HG02981 (cell line): ENCODE measurements at regions not wholly inside any gene's neighbourhood (a gene's known extent, or its start where the extent isn't known, plus 50 kb on each side); places are given as distances from the start of the nearest gene placed in this dataset.
"Not testable (repeated sequence)": the region's sequence is repeated elsewhere in the genome, so short reads cannot be mapped to it uniquely, and the experiment has no call there.

Experiments
- ATAC-seq: cut with Tn5 transposase; IDR thresholded peaks from one replicate; pipeline ENCODE4 v1.9.1; 2021; ENCODE audit warnings: mild to moderate bottlenecking, moderate library complexity; ENCODE audit not compliant: unreplicated experiment

DNA sequence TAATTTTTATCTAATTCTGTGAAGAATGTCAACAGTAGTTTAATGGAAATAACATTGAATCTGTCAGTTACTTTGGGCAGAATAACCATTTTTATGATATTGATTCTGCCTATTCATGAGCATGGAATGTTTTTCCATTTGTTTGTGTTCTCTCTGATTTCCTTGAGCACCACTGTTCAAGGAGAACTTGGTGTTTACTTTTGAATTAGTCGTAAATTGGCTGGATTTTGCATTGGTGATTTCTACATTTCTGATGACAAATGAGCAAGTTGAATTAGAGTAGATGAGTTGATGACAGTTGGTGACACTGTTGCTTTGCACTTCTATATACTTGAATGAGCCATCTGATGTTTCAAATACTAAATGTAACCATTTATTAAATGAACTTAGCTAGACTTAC, 1007.3 kb upstream of the ADAMTS5 start:
- not testable (repeated sequence) for ATAC-seq

DNA sequence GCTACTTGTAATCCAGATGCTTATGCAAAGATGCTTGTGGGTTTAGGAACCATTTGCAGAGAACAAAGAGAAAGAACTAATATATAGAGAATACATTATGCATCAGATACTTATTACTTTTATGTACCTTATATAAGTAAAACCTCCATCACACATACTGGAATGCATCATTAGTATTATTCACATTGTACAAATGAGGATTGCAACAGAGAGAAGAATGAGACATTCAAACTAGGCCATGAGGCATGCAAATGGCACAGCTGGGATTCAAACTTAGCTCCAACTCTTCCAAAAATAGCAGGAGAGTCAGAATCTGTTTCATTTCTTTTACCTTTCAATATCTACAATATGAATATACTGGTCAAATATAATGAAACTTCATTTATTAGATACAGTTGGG, 1001.4 kb upstream of the ADAMTS5 start:
- not testable (repeated sequence) for ATAC-seq

DNA sequence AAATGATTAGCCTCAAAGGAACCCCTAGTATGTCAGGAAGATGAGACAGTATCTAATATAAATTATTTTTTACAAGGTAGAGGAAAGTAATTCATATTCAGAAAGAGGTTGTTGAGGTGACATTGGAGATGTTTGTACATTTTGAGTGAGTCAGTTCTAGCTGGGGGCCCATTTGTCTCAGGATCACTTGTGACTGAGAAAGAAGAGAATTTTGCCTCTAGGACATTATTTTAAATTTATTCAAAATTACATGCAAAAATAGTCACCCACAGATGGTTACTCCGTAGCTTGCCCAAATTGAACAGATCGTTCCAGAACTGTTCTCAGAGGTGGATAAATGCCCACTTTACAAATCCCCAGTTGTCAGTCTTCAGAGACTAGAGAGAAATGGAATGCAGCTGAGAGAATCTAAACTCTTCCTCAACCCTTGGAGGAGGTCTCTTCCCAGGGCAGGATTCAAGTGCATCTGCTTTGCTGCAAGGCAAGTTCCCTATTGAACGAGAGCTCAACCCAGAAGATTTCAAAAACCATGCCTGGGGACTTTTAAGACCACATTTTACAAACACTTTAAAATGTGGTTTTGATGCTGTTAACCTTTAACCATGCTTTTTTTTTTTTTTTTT, 987.8 kb upstream of the ADAMTS5 start:
- no peak for ATAC-seq

DNA sequence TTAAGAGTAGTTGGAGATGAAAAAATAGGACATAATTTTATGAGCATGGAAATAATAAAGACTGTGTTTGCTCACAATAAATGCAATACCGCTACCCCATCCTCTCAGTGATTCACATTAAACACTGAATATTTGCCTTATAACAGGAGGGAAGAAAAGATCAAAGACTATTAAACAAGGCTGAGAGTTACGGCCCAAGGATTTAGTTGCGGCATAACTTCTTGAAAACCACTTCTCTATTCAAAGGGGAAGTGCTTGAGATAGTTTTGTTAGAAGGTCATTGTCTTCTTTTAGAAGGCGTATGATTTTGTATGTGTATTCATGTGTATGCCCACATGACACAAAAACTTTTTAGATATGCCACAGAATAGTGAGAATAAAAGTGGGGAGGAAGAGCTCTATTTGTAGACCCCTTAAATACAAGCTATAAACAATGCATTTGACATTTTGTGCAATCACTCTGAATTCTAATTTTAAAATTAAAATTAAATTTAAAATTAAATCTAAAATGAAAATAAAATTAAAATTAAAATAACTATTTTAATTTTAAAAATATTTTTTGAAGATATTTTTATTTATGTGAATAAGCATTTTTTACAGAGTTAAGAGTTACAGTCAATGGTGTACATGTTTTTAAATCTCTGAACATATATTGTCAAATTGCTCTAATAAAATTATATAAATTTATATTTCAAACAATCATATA, 986.6 kb upstream of the ADAMTS5 start:
- ATAC-seq, result no peak

DNA sequence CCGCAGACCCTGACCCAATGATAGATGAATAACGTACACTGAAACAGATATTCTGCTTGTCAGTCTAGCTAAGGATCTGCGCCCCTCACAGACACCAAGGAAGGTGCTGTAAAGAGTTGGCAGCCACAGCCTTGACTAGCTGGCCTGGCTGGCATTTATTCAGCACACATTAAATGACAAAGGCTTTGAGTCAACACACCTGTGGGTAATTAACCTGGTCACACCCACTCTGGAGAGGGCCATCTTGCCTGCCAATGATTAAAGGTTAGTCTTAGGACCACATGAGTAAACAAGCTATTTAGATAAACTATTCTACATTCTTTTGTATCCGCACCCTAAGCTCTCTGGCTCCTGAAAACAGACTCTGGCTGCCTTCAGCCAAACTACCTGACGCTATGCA, 982.2 kb upstream of the ADAMTS5 start:
- ATAC-seq, result not testable (repeated sequence)

DNA sequence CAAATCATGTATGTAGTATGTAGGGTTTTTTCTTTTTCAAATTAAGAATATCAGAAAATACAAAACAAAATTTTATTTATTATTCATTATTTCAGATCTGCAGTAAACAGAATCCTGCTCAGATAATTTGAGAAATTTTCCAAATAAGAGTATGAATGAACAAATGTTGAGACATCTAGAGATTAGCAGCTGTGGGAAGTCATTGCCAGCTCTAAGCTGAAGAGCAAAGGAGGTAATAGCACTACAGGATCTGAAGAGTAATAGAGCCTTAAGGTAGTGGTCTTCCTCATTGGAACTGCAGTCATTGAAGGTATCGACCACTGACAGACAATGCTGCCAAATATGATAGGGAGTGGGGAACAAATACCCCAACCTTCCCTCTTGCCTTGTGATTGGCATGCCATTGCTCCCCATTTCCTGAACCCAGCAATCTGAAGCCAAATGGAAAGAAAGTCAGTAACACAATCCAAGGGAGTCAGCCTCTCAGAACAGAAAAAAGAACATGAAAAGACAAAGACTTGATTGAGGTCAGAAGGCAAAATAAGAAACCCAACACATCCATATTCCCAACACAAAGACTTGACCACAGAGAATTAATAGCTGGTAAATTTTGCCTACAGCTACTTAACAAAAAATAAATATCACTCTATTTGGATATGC, 963.4 kb upstream of the ADAMTS5 start:
- not testable (repeated sequence) for ATAC-seq

DNA sequence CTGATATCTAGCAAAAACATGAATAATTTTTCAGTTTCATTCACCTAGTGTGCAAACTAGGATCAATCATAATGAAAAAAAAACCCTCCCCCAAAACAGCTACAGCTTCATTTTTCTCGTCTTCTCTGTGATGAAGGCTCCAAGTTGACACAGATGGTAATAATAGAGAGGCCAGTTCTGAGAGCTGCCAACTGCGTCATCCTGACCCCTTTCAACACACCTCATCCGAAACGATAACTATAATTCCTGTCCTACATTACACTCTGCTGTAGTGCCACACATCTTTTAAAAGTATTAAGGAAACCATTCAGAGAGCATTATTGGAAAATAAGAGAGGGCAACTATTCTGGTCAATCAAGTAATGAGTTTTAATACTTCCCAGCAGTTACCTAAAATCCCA, 962.3 kb upstream of the ADAMTS5 start:
- ATAC-seq, result not testable (repeated sequence)

DNA sequence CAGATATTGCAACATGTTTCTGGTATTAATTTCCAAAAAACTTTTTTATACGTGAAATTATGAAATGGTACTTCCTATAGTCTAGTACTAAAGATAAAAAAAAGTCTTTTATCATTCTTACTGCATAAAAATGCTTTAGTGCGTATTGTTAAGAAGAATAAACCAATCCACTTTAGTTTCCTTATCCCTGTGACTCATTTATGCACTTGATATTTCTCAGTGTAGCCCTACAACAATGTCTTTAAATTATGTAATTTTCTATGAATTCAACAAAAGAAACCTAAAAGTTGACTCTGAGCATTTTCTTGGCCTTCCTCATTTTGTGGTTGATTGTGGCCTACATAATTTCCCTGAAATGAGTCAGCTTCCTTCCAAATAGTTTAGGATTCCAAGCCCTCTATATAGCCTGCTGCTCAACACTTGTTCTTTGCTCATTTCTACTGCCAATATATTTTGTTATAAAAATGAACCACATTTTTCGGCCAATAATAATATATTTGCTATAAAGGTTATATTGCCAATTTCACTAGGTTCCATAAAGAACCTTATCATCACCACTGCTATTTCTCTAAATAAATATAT, 961.7 kb upstream of the ADAMTS5 start:
- ATAC-seq, result not testable (repeated sequence)

DNA sequence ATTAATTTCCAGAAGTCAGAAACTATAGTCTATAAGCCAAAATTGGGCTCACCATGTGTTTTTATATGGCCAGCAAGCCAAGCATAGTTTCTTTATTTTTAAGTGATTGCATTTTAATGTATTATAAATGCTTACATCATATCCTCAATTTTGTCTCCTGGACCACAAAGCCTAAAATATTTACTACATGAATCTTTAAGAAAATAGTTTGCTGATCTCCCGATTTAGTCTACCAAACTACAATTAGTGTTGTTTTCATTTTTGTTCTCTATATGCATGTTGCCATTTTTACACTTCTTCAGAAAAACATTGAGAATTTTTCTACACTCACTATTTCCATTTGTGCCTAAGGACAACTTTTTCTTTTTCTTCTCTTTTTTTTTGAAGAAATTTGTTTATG, 954.5 kb upstream of the ADAMTS5 start:
- ATAC-seq, result not testable (repeated sequence)

DNA sequence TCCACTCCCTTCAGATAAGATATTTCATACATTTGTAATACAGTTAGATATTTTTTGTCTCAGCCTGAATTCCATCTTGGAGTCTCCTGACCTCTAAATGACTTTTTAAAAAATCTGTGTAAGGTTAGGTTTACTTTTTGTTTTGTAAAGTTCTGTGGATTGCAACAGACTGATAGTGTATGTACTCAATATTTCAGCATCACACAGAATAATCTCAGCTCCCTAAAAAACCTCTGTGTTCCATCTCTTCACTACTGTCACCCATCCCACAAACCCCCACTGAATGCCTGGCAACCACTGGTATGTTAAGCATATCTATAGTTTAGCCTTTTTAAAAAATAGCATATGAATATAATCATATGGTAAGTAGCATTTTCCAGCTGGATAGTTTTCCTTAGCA, 951.1 kb upstream of the ADAMTS5 start:
- ATAC-seq, result not testable (repeated sequence)

DNA sequence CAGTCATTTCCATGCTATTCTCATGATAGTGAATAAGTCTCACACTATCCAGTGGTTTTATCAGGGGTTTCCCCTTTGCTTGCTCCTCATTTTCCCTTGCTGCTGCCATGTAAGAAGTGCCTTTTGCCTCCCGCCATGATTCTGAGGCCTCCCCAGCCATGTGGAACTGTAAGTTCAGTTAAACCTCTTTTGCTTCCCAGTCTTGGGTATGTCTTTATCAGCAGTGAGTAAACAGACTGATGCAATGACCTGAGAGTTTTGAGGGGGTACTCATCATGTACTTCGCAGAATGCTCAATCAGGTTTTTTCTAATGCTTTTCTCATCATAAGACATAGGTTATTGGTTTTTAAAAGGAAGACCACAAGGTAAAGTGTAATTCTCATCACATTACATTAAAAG, 949.4 kb upstream of the ADAMTS5 start:
- ATAC-seq, result not testable (repeated sequence)

DNA sequence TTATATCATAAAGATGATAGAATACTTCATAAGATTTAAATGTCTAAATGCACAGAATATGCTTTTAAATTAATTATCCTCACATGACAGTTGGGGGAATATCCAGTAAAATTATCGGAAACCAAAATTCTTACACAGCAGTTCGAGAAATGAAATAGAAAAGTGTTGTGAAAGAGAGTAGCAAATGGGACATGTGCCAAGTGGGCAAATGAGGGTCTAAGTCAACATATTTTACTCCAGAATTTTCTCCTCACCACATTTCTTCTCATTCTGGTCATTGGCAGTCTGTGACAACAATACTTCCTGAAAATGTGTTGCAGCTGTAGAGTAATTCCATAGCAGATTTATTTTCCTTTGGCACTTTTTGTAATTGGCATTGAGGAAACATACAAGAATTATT, 945.2 kb upstream of the ADAMTS5 start:
- ATAC-seq, result not testable (repeated sequence)

DNA sequence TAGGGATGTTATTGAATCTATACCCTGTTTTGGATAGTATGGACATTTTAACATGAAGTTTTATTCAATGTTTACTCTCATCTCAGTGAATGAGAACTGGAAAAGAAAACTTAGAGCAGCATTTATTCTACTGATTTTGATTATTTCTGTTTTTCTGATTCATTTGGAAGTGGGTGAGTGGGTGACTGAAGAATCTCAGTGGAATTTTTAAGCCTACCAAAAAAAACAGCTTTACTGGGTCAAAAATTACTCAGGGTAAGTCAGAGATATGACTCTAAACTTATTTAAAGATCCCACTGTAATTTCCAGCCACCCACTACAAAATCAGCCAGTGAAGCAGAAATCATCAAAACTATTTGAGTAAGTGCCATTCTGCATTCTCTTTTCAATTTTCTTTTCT, 942.6 kb upstream of the ADAMTS5 start:
- ATAC-seq, result not testable (repeated sequence)

DNA sequence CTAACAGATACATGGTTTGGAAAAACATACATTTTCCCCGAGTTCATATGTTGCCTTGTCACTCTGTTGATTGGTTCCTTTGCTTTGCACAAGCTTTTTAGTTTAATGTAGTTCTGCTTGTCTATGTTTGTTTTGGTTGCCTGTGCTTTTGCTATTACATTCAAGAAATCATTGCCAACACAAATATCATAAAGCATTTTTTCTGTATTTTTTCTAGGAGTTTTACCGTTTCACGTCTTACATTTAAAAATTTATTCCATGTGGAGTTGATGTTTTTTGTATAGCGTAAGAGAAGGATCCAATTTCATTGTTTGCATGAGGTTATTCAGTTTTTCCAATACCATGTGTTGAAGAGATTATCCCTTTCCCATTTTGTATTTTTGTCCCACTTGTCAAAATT, 941.9 kb upstream of the ADAMTS5 start:
- not testable (repeated sequence) for ATAC-seq

DNA sequence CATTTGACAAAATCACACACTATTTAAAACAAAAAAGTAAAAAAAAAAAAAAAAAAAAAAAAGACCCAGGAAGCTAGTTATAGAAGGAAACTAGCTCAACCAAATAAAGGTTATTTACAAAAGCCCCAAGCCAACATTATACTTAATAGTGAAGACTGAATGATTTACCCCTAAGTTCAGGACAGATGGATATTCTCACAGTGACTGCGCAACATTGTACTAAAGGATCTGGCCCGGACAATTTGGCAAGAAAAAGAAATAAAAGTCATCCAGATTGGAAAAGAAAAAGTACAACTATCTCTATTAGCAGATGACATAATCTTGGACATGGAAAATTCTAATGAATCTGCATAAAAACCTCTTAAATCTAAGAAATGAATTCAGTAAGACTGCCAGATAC, 936.0 kb upstream of the ADAMTS5 start:
- ATAC-seq, result not testable (repeated sequence)

DNA sequence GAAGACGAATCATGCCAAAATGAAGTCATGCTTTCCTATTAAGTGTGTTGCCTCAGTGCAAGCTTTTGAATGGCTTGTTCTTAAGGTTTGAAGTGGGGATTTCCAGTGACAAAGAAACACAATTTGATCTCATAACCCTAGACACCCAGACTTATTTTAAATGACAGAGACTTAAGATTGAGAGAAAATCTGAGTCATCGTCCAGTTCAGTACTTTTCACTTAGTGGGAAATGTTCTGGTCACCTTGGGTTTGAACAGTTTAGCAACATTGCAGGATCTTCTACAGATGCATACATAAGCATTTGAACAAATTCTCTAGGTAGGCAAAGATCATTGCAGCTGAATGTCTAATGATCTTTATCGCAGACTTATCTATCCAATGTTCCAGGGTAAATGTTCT, 926.7 kb upstream of the ADAMTS5 start:
- ATAC-seq, result not testable (repeated sequence)

DNA sequence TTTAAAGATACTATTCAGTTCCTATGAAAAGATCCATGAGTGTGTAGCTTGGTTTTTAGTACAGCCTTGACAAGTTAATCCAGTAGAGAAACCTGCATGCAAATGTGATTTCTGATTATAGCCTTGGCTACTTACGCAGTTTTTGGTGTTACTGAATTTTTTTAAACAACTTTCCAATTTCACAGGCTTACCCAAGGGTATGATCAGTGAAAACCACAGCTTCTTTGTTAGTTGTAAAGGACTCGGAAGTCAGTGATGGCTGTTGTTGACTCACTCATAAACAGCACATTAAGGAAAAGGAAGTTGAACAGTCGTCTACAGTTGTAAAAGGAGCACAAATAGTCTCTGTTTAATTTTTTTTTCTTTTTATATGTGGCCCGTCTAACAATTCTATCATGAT, 924.6 kb upstream of the ADAMTS5 start:
- not testable (repeated sequence) for ATAC-seq

DNA sequence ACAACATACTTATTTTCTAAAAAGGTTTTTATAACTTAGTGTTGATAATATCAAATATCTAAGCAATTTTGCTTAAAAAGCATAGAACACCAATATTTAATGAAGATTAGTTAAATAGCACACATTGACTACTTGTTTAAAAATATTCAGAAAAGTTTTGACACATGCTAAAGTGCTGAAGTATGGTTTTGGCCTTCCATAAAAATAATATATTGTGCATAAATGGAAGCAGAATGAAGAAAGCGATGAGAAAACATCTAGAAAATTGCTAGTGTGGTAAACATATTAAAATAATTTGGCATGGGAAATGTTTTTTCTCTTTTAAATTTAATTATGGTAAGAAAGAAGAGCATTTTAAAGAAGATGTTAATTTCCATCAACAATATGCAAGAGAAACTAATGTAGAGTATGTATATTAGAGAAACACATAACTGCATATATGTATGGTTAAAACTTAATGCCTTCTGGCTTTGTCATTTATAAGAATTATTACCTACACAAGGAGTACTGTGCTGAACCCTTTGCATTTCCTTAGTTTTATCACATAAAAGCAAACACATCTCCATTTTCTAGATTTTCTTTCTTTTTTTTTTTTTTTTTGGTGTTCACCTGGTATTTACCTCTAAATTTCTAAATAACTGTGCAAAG, 921.0 kb upstream of the ADAMTS5 start:
- not testable (repeated sequence) for ATAC-seq

DNA sequence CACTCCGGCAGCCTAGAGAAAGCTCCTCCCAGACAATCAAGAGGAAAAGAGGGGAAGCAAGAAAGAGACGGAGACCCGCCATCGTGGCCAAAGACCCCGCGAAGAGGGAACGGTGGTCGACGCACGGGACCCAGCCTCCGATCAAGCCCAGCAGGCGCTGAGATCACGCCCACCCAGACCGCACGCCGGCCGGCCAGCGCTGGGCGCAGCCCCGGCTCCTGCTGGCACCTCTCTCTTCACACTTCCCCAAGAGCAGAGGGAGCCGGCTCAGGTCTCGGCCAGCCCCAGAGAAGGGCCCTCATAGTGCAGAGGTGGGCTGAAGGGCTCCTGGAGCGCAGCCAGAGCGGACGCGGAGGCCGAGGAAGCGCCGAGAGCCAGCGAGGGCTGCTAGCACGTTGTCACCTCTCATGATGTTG, 918.4 kb upstream of the ADAMTS5 start:
- ATAC-seq, result no peak

DNA sequence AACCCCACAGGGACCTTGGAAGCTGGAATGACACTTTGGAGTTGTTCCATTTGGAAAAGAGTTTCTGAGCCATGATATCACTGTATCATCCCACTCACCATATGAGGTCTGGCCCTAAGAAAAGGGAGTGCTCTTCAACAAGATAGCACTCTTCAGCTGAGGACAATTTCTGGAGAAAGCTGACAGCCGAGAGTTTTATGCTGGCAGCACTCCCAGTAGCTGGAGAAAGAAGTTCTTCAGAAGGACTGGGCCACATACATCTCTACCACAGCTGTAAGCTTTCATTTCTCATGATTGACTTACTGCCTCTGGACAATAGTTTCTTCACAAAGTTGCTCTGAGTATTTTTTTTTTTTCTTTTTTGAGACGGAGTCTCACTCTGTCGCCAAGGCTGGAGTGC, 914.4 kb upstream of the ADAMTS5 start:
- ATAC-seq, result not testable (repeated sequence)

DNA sequence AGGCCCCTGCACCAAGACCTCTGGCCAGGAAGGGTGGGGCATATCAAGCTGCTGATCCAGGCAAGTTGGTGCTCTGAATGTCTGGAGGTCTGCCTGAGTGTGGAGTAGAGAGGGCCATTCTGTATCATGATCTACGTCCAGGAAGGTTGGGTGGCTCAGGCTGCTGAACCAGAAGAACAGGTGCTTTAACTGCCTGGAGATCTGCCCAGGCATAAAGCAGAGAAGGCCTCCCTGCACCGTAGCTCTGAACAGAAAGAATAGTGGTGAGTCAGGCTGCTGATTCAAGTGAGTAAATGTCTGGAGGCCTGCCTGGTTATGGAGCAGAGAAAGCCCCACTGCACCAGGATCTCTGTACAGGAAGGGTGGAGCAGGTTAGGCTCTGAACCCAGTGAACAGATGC, 905.5 kb upstream of the ADAMTS5 start:
- ATAC-seq, result not testable (repeated sequence)
